ENCODE measurements at regions not wholly inside any gene's neighbourhood (a gene's known extent, or its start where the extent isn't known, plus 50 kb on each side); places are given as distances from the start of the nearest gene placed in this dataset.

- TF ChIP-seq EZH2phosphoT487 (IDR thresholded peaks at IDR 0.05; ENCODE audit: insufficient read depth, low read depth) = no peak
- no peak for TF ChIP-seq EZH2 (IDR thresholded peaks at IDR 0.05; ENCODE audit: insufficient read depth, poor library complexity, severe bottlenecking)
Observed at GRCh38 chr3:117695321-117695720, 985.7 kb downstream of the TUSC7 start.

Measured in GM23248 (cell line).